ENCODE measurements at regions not wholly inside any gene's neighbourhood (a gene's known extent, or its start where the extent isn't known, plus 50 kb on each side); places are given as distances from the start of the nearest gene placed in this dataset.

GRCh38 chr3:14590569-14590968 is 50.4 kb upstream of the GRIP2 start:
- DNase-seq: no peak

DNA sequence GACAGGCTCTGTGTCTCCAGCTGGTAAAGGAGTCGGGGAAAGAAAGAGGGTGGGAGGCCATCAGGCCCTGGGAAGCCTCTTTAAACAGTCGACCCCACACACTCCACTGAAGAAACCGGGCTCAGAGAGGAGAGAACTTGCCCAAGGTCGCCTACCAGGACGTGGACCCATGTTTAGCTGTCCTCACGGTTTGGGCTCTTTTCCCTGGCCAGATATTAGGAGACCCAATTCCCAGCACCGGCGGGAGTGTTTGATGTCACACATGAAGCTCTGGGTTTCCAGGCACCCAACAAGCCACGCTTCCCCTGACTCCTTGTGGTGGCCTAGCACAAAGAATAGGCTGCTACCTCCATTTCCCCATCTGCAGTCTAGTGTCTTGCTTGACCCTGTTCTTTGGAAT is 52.2 kb upstream of the GRIP2 start:
- no peak for DNase-seq

DNA sequence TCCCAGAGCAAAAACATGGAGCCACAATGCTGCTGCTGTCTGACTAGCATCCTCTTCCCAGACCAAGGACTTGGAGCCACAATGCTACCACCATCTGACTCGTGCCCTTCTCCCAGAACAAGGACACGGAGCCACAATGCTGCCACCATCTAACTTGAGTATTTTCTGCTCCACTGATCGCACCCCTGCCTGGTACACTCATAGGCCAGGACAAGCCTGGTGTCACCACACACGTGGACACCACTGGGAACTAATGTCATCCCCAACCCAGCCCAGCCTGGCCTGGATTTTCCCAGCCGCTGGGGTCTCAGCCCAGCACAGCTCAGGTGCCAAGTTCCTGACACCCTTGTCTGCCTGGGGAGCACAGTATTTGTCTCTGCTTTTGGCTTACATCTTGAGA is 52.7 kb upstream of the GRIP2 start:
- DNase-seq: no peak

DNA sequence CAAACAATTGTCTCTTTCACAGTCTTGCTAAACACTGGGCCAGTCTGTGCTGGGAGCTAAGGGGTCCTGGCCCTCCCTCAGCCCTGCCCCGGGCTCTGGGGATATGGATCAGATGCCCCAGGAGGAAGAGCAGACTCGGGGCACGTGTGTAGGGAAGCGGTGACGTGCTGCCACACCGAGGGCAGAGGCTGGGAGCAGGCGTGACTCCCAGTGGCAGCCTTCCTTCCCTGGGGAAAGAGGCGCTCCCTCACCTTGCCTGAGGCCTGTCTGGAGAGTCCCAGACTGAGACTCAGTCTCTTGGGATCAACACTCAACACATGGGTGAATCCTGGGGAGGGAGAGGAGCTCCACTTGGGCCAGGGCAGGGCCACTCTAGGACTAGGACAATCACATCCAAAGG is 54.1 kb upstream of the GRIP2 start:
- DNase-seq: no peak

- no peak for DNase-seq
Measured at GRCh38 chr3:14595561-14595960, 55.4 kb upstream of the GRIP2 start.

DNA sequence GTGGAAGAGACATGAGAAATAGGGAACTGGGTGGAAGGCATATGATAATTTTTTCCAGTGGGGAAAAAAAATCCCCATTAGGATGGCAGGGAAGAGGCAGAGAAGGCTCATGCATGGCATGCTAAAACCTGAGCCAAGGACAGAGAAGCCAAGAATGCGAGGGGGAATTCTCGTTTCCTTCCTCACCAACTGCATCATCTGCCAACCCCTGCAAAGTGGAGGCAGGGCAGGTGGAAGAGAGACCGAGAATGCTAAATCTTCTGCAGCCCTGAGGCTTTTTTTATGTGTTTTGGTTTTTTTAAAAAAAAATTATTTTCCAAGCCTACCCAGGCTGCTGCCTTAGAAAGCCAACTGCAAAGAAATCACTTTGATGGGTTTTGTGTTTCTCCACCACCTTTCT is 54.3 kb upstream of the CCDC174 start:
- no peak for DNase-seq

GRCh38 chr3:14598143-14598569 is 53.4 kb upstream of the CCDC174 start:
- DNase-seq: peak; percentile 35 to 57

GRCh38 chr3:14599488-14599887 is 52.1 kb upstream of the CCDC174 start:
- DNase-seq: no peak

DNA sequence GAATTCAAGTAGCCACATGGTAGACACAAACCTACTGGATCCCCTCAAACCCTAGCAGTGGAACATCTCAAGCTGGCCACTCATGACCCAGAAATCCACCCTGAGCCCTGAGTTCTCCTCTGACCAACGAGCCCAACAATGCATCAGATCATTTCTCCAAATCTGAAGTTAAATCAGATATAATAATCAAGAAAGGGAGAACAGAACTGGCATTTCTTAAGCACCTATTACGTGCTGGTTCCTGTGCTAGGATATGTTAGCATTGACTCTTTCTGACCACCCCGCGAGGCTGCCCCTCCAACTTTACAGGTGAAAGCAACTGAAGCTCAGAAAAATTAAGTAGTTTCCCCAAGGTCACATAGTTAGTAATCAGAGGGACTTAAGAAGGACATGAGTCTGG is 51.5 kb upstream of the CCDC174 start:
- DNase-seq: no peak

DNA sequence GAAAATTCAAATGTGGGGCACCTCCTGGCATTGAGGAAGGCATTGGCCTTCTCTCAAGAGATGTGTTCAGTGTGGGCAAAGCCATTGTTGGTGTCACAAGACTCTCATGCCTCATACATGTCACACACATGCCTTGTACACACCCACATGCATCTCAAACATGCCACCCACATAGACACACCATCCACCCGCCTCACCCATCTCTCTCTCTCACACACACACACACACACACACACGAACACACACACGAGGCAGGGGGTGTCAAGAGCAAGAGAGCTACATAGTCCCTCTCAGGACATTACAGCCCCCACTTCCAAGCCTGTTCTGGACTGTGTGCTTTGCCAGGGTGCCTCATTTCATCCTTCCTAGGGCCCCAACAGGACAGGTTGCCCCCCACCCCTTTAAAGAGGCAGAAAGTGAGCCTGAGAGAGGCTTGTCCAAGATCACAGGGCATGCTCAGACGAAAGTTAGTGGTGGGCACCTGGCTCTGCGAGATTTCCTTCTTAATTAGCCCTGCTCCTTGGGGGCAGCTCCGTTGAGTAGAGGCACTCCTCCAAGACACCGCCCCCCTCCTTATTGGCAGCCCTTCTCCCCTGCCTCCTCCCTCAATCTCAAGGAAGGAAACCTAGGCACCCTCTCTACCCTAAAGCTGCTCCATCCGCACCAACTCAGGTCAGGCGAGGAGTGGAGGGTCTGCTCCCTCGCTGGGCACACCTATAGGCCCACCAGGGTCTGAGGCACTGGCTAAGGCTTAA is 50.5 kb upstream of the CCDC174 start:
- no peak for DNase-seq

GRCh38 chr3:14601692-14602005 is 49.9 kb upstream of the CCDC174 start:
- no peak for DNase-seq

Measured in NCI-H524 (cell line).